Left ventricle myocardium superior (tissue), 1 donor: ENCODE measurements at regions not wholly inside any gene's neighbourhood (a gene's known extent, or its start where the extent isn't known, plus 50 kb on each side); places are given as distances from the start of the nearest gene placed in this dataset.
A peak's percentile ranks its signal among the peaks of the same experiment; 100 is the strongest.

Experiments used
- ATAC-seq: fragments of 200-7000 bp; cut with Tn5 transposase; one replicate; pipeline ENCODE4 v1.9.1; 2020; ENCODE audit warnings: mild to moderate bottlenecking, moderate library complexity
- DNase-seq: peaks from one replicate; pipeline ENCODE4 v3.0.0-alpha.2; 2020
- intact Hi-C: fragments of 100-400 bp; cut with micrococcal nuclease; formaldehyde crosslinking; loops from one replicate; pipeline ENCODE4 v1.11.0; 2022
- donor health status: DM: no; HTN: yes; CAD: no; lungs with severe emphysema.

DNA sequence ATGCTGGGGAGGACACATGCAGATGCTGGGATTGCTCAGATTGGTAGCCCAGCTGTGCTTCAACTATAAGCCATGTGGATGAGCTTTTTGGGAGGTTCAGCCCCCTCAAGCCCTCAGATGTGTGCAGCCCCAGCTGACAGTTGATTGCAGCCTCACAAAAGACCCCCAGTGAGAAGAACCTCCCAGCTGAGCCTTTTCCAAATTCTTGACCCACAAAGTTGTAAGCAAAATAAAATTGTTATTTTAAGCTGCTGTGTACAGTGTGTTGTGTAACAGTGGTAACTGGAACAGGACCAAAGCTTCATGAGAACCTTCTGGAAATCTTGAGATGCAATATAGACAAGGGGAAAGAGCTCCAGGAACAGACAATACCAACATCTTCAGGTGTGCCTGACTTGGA lies 156.8 kb upstream of the IRX3 start:
- DNase-seq: no peak
- intact Hi-C loops: no loop called here
- ATAC-seq: no peak

DNA sequence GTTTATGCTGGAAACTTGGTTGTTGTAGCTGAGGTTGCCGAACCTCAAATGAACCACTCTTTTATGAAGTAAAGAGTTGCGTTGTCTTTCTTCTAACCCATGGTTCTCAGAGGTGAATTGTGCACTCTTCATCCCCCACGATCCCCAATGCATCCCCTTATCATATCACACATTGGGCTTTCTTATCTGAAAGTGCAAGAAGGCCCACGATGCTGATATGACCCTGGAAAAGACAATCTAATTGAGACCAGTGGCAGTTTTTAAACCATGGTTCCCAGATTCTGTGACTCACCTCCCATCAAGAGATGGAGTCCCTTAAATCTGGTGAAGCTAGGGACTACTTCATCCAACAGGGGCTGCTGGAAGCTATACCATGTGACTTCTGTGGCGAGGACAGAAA lies 156.3 kb upstream of the IRX3 start:
- intact Hi-C loops: no loop called here
- no peak for DNase-seq
- no peak for ATAC-seq

- intact Hi-C loops: no loop called here
These were observed 151.9 kb upstream of the IRX3 start for GRCh38 chr16:54438469-54438868.

GRCh38 chr16:54437921-54438320 lies 151.3 kb upstream of the IRX3 start:
- DNase-seq (no peak), ATAC-seq (no peak)
- intact Hi-C loops: no loop called here

More at GRCh38 chr16:54438469-54438868, 151.9 kb upstream of the IRX3 start:
- ATAC-seq (no peak), DNase-seq (no peak)

DNA sequence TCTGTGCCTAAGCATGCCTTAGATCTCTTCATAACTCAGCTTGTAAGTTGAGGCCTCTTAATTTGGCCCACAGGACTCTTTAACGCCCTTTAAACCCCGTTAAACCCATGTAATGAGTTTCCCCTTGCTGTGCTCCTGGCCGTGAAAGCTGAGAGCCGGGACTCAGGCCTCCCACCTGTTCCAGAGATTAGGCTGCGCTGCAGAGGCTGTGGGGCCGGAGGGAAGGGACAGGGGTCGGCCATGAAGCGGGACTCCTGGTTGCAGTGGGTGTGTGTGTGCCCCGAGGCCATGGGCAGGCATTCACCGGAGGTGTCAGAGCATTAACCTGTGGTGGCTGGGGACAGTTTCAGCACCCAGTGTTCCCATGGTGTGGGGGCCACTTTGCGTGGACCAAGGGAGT lies 150.8 kb upstream of the IRX3 start:
- intact Hi-C loops: no loop called here
- ATAC-seq (no peak), DNase-seq (no peak)

DNA sequence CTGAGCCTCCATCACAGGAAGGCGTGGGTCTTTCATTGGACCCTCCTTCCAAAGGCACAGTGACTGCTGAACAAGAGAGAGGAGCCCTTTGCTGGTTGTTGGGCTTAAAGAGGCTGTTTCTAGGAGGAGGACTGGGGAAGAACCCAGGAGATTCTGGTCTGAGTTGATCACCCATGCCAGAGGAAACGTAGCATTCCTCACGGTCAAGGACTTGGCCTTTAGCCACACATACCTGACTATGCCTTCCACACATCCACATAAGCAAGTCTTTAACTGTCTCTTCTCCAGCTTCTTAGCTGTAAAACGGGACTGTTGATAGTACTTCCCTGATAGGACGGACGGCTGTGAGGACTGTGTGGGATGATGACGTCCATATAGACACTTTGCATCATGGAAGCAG lies 149.8 kb upstream of the IRX3 start:
- DNase-seq: no peak
- intact Hi-C loops: no loop called here
- no peak for ATAC-seq

DNA sequence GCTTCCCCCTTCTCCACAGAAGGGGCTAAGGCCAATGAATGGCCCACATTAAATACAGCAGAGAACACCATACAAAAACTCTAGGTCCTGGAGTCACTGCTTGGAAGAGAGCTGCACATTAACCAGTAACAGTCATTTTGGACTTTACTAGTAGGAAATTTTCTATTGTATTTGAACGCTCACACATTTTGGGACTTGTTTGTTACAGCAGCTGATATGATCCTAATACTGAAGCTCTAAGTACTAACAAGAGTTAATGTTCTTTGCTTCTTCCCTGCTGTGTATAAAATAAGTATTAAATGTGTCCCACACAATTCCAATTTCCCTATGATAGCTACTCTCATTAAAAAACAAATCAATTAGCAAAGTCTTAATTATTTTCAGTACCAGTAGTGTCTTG lies 148.3 kb upstream of the IRX3 start:
- intact Hi-C loops: no loop called here
- DNase-seq (no peak), ATAC-seq (no peak)

- ATAC-seq (no peak), DNase-seq (no peak)
- intact Hi-C loops: no loop called here
These were observed 146.3 kb upstream of the IRX3 start for GRCh38 chr16:54432897-54433229.

DNA sequence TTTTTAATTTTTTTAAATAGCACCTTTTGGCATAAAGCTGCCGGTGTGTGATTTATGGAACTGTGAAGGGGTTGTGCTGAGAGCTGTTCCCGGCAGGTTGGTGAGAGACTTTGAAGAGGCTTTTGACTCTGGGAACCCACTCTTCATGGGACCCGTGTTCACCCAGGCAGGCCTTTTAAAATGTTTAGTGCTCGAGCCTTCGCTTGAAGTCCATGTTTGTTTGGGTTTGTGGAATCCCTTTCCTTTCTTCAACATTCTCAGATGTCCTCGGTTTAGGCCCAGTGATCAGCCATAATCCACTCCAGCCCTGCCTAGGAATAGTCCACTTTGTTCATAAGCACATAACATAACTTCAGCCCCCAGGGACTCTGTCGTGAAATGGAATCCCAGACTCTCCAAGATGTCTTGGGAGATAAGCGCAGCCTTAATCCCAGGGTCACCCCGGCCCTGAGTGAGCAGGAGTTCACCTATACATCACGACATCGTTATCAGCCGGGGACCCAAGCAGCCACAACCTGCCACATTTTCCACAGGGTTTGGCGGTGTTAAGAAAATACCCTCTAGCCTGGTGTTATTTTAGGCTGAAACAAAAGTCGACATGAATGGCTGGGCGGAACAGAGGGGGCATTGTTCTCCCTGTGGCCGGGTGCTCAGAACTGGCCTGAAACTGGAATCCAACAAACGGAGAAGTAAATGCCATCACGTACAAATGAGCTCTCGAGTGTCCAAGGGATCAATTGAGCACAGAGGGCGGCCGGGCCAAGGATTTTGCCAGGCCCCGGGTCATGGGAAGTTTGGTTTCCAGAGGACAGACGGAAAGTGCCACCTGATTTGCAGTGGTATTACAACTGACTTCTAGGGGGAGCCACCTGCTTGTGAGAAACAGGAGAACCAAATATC lies 145.7 kb upstream of the IRX3 start:
- no peak for DNase-seq
- intact Hi-C loops: no loop called here
- ATAC-seq: no peak

DNA sequence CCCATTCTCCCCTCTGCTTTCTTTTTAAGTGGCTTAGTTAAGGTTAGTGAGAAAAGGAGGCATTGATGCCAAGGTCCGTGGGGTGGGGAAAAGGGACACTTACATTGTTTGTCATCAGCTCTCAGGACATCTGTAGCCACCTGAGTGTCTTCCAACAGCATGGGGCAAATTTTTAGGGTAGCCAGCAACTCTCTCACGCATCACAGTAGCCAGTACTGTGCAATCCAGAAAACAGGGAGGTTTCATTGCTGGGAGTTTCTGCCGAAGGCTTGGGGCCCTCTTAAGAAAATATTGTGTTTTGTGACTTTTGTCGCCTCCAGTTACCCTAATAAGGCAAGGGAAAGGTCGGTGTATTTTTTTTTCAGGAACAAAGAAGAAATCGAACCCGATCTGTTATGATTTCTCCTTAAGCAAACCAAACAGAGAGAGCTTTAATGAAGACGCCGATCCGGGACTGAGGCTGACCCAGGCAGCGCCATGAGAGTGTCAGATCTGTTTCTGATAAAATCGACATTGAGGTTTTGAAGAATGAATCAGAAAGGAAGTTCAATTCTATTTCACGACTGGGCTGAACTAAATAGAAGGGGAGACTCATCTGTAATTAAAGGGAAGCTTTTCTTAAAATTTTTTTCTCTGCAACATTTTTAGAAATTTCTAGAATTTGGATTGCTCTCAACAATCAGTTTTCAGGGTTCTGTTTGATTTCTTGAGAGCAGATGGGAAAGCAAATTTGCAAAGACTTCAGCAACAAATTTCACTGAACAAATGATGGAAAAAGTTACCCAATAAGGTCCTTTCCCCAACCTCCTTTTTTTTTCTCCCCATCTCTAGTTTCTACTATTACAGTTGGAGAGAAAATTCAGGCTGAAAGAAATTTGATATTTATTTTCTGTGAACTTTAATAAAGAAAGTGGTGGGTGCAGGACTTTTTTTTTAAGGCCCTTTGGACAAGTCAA lies 144.7 kb upstream of the IRX3 start:
- DNase-seq: no peak
- ATAC-seq: no peak
- intact Hi-C loops: no loop called here

DNA sequence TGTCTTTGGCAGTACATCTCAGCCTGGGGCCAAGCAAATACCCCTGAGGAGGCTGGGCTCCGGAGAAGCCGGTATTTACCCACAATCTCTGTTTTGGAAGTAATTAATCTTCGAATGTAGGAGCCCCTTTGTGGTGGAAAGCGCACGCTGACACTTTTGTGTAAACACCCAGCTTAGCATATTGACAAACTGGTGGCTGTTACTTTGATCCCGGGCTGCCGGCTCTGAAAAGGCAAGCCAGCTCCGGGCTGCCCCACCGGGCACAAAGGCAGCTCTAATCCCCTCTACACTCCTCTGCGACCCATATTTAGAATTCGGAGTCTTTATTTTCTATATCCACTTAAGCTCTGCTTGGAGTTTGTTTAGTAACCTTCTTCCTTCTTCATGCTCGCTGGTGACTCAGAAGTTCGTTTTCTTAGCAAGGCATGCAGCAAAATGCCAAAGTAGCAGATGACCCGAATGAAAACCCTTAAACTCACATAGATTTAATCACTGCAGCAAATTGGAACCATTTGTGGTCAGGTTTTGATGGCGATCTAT lies 144.0 kb upstream of the IRX3 start:
- no peak for ATAC-seq
- intact Hi-C loops: no loop called here
- DNase-seq: no peak

DNA sequence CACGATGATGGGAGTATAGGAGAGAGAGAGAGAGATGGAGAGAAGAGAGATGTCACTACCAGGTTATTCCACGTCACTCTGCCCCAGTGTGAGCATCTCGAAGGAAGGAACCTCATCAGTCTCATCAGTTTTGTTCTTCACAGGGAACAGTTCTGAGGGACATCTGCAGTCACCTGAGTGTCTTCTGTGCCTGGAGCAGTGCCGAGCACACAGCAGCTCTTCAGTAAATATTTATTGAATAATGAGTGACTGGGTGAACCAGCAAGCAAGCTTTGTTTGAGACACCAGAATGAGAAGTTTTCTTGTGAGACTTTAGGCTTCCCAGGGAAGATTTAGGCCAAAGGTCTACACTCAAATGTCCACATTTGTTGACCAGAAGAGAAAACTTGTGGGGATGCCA lies 142.4 kb upstream of the IRX3 start:
- intact Hi-C loops: no loop called here
- DNase-seq (no peak), ATAC-seq (no peak)

GRCh38 chr16:54426553-54426849 lies 139.9 kb upstream of the IRX3 start:
- intact Hi-C loops: no loop called here

DNA sequence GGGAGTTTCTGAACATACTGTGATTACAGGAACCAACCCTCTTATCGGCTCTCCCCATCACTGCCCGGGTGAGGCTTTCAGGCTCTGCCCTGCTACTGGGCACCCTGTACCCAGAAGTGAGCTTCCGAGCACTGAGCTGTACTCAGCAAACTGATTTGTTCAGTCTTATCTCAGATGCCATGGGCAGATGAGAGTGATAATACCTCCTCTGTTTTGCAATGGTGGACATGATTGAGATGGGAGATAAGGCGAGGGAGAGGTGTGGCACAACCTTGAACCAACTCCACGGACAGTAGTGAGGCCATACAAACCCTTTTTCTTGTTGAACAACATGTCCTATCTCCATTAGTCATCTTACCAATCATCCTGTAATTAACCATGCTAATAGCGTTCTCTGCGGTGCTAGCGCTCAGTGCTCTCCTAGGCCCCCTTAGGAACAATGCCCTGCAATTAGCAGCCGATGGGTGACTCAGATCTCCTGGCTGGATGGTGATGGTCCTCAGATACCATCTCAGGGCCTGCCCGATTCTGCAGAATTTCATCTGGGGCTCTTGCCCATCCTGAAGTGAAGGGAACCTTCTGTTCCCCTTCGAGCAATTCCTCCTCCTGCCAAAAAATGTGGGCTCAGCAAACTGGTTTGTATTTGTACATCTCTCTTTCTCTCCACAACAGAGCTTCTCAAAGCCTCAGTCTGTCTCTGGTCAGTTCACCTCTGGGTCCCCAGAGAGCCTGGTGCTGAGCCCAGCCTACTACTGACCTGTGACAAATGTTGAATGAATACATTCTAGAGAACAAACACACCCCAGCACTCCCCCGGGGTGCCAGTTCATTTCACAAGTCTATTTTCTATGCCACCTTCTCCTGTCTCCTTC lies 139.3 kb upstream of the IRX3 start:
- intact Hi-C loops: no loop called here
- no peak for DNase-seq
- no peak for ATAC-seq

More at GRCh38 chr16:54426553-54426849, 139.9 kb upstream of the IRX3 start:
- no peak for ATAC-seq
- no peak for DNase-seq

DNA sequence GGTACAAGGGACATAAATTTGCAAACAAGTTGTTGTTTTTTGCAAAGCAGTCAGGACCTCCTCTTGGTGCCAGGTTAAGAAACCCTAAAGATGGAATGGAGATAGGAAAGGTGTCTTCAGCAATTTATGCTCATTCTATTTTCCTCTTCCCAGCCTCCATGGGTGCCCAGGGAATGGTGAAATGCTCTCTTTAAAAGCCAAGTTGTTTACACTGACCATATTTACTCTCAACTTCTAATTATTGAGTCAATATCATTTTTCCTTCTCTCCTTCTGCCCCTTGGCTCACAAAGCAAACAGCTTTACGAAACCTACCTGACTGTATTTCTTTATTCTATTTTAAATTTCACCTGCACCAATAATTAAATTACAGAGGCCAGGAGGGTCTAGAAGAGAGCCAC lies 138.5 kb upstream of the IRX3 start:
- DNase-seq: no peak
- no peak for ATAC-seq
- intact Hi-C loops: no loop called here

DNA sequence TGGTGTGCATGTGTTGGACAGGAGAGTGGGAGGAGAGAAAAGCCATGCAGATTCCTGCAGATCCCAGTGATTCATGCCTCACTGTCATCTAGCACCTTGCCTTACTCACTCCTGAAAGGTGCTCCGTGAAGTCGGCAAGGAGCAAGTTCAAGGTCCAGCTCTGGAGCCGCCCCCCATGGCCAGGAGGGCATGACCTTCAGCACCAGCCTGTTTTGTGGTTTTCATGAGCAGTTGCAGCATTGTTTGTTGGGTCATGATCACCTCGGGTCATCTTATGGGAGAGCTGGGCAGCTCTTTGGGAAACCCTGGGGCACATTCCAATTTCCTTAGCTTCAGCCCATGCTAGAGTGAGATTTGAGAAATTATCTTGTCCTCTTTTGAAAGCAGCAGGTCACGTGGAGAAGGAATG lies 137.5 kb upstream of the IRX3 start:
- ATAC-seq: no peak
- intact Hi-C loops: no loop called here

DNA sequence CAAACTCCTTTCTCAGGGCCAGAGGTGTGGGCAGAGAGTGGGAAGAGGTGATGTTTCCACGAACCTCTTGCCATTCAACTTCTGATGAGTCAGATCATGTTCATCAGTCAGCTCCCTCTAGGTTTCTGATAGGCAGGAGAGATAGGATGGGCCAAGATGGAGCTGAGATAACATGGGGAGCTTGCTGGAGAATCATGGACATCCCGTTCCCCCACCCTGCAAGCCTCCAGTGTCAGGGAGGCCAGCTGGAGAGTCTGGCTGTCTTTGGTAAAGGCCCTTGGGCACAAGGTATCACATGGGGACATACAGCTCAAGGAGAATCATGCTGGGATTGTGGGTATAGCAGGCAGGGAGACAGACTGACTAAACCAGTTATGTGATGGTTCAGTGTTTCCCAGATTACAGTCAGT lies 136.0 kb upstream of the IRX3 start:
- DNase-seq: no peak
- ATAC-seq: peak; percentile 27
- intact Hi-C loops: no loop called here

More for the DNA sequence above, 137.5 kb upstream of the IRX3 start:
- DNase-seq: no peak

- intact Hi-C loops: no loop called here
- peak; percentile 94 for ATAC-seq
- peak; percentile 49 for DNase-seq
These were observed 135.6 kb upstream of the IRX3 start for GRCh38 chr16:54422159-54422558.

GRCh38 chr16:54421220-54421619 lies 134.6 kb upstream of the IRX3 start:
- ATAC-seq (no peak), DNase-seq (no peak)
- intact Hi-C loops: no loop called here
